ENCODE measurements at regions not wholly inside any gene's neighbourhood (a gene's known extent, or its start where the extent isn't known, plus 50 kb on each side); places are given as distances from the start of the nearest gene placed in this dataset.

DNA sequence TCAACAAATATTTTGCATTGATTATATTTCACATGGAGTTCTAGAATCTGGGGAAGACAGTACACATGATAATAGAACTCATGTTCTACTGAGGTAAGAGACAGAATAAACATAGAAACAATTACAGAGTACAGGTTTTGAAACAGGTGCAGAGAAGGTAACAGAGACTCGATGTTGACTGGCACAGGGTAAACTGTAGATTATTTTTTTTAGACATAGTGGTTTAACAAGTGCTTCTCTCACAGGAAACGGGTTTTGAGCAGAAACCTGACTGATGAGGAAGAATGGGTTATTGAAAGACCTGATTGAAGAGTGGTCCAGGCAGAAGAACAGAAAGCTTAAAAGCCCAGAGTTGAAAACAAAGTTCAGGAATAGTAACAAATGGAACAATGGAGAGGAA lies 1002.5 kb upstream of the FAM98A start:
- H3K9ac ChIP-seq (ENCODE audit: low read length in 2 of 2), result no peak overlapping the region
- no peaks in the 10 kb centered on the region for H3K4me1 ChIP-seq (ENCODE audit: control insufficient read depth, insufficient read depth, low read length)
- H3K27me3 ChIP-seq (ENCODE audit: control insufficient read depth in 1 of 2, insufficient read depth in 2 of 2, low read length in 2 of 2), result no peaks in the 10 kb centered on the region

DNA sequence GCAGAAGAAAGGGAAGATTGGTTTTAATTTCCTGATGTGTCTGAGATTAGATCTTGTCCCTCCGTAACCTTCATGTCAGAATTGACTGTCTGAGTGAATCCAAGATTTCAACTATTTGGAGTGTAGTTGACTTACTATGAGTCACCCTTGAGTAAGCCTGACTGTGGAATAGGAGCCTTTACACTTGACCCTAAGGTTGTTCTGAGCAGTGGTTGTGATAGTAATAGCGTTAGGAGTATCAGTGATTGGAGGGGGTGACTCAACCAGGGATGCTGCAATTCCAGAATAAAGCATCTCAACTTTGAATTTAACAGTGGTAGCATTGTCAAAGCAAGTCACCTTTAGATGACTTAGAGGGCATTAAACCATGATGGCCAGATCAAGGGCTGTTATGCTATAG lies 979.5 kb upstream of the FAM98A start:
- no peak overlapping the region for H3K27ac ChIP-seq (ENCODE audit: low read length)
- H3K9ac ChIP-seq (ENCODE audit: low read length in 2 of 2), result no peak overlapping the region
- H3K27me3 ChIP-seq (ENCODE audit: control insufficient read depth in 1 of 2, insufficient read depth in 2 of 2, low read length in 2 of 2), result no peaks in the 10 kb centered on the region
- no peak overlapping the region for H3K4me3 ChIP-seq (ENCODE audit: low read length in 2 of 2)
- no peaks in the 10 kb centered on the region for H3K36me3 ChIP-seq (ENCODE audit: control insufficient read depth in 2 of 2, insufficient read depth in 2 of 2, low read length in 2 of 2)
- H3K9me3 ChIP-seq (ENCODE audit: control insufficient read depth in 2 of 2, low read length in 2 of 2), result no peaks in the 10 kb centered on the region
- no peaks in the 10 kb centered on the region for H3K4me1 ChIP-seq (ENCODE audit: control insufficient read depth, insufficient read depth, low read length)

More for the DNA sequence above, 1002.5 kb upstream of the FAM98A start:
- H3K27ac ChIP-seq (ENCODE audit: low read length), result no peak overlapping the region
- no peaks in the 10 kb centered on the region for H3K36me3 ChIP-seq (ENCODE audit: control insufficient read depth in 2 of 2, insufficient read depth in 2 of 2, low read length in 2 of 2)
- no peaks in the 10 kb centered on the region for H3K9me3 ChIP-seq (ENCODE audit: control insufficient read depth in 2 of 2, low read length in 2 of 2)
- no peak overlapping the region for H3K4me3 ChIP-seq (ENCODE audit: low read length in 2 of 2)

- peaks cover 0 to 2% of the 10 kb centered on the region in 2 donors for H3K9me3 ChIP-seq (ENCODE audit: control insufficient read depth in 2 of 2, low read length in 2 of 2)
- no peaks in the 10 kb centered on the region for H3K36me3 ChIP-seq (ENCODE audit: control insufficient read depth in 2 of 2, insufficient read depth in 2 of 2, low read length in 2 of 2)
- no peaks in the 10 kb centered on the region for H3K27me3 ChIP-seq (ENCODE audit: control insufficient read depth in 1 of 2, insufficient read depth in 2 of 2, low read length in 2 of 2)
- H3K4me3 ChIP-seq (ENCODE audit: low read length in 2 of 2), result no peak overlapping the region
- no peak overlapping the region for H3K9ac ChIP-seq (ENCODE audit: low read length in 2 of 2)
- H3K4me1 ChIP-seq (ENCODE audit: control insufficient read depth, insufficient read depth, low read length), result no peaks in the 10 kb centered on the region
- no peak overlapping the region for H3K27ac ChIP-seq (ENCODE audit: low read length)
These were observed 971.3 kb upstream of the FAM98A start for GRCh38 chr2:34570266-34570872.

GRCh38 chr2:34567128-34567527 lies 968.0 kb upstream of the FAM98A start:
- Histone ChIP-seq H3K27ac (ENCODE audit: low read length) (no peak overlapping the region), H3K36me3 (ENCODE audit: control insufficient read depth in 2 of 2, insufficient read depth in 2 of 2, low read length in 2 of 2) (no peaks in the 10 kb centered on the region), H3K27me3 (ENCODE audit: control insufficient read depth in 1 of 2, insufficient read depth in 2 of 2, low read length in 2 of 2) (no peaks in the 10 kb centered on the region), H3K4me1 (ENCODE audit: control insufficient read depth, insufficient read depth, low read length) (no peaks in the 10 kb centered on the region), H3K9ac (ENCODE audit: low read length in 2 of 2) (no peak overlapping the region), H3K4me3 (ENCODE audit: low read length in 2 of 2) (no peak overlapping the region), H3K9me3 (ENCODE audit: control insufficient read depth in 2 of 2, low read length in 2 of 2) (peaks cover 0 to 2% of the 10 kb centered on the region in 2 donors)

GRCh38 chr2:34552337-34552736 lies 953.2 kb upstream of the FAM98A start:
- H3K9me3 ChIP-seq (ENCODE audit: control insufficient read depth in 2 of 2, low read length in 2 of 2), result peaks cover 0 to 2% of the 10 kb centered on the region in 2 donors
- no peak overlapping the region for H3K9ac ChIP-seq (ENCODE audit: low read length in 2 of 2)
- H3K36me3 ChIP-seq (ENCODE audit: control insufficient read depth in 2 of 2, insufficient read depth in 2 of 2, low read length in 2 of 2), result no peaks in the 10 kb centered on the region
- no peak overlapping the region for H3K27ac ChIP-seq (ENCODE audit: low read length)
- H3K4me3 ChIP-seq (ENCODE audit: low read length in 2 of 2), result no peak overlapping the region
- no peaks in the 10 kb centered on the region for H3K27me3 ChIP-seq (ENCODE audit: control insufficient read depth in 1 of 2, insufficient read depth in 2 of 2, low read length in 2 of 2)
- H3K4me1 ChIP-seq (ENCODE audit: control insufficient read depth, insufficient read depth, low read length), result no peaks in the 10 kb centered on the region

DNA sequence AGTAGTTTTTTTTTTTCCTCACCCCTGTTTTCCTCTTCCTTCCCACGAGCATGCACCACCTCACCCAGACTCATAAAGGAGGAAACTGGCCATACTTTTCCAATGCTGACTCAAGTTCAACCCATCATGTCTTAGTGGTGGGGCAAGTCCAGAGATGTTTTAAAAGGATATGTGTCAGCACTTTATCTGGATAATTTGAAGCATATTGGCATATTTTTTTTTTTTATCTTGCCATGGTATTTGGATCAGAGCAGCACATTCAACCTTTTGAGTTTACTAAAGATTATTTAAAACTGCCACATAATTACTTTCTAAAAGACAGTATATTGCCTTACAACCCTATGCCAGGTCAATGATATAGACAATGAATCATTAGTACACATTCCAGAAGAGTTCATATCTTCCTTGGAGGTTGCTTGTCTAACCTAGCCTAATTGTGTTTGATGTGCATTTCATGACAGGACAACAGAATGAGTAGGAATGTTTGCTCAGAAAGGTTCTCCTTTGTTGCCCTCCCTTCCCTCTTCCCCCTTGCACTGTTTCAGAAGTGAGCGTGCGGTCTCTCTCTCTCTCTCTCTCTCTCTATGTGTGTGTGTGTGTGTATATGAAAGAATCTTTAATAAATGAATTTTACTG lies 950.7 kb upstream of the FAM98A start:
- H3K4me1 ChIP-seq (ENCODE audit: control insufficient read depth, insufficient read depth, low read length), result no peaks in the 10 kb centered on the region
- no peak overlapping the region for H3K27ac ChIP-seq (ENCODE audit: low read length)
- no peak overlapping the region for H3K9ac ChIP-seq (ENCODE audit: low read length in 2 of 2)
- H3K4me3 ChIP-seq (ENCODE audit: low read length in 2 of 2), result no peak overlapping the region
- H3K27me3 ChIP-seq (ENCODE audit: control insufficient read depth in 1 of 2, insufficient read depth in 2 of 2, low read length in 2 of 2), result no peaks in the 10 kb centered on the region
- H3K36me3 ChIP-seq (ENCODE audit: control insufficient read depth in 2 of 2, insufficient read depth in 2 of 2, low read length in 2 of 2), result no peaks in the 10 kb centered on the region
- H3K9me3 ChIP-seq (ENCODE audit: control insufficient read depth in 2 of 2, low read length in 2 of 2), result peaks cover 0 to 2% of the 10 kb centered on the region in 2 donors

- H3K9me3 ChIP-seq (ENCODE audit: control insufficient read depth in 2 of 2, low read length in 2 of 2), result peaks cover 0 to 2% of the 10 kb centered on the region in 2 donors
- no peak overlapping the region for H3K4me3 ChIP-seq (ENCODE audit: low read length in 2 of 2)
- no peak overlapping the region for H3K9ac ChIP-seq (ENCODE audit: low read length in 2 of 2)
- no peaks in the 10 kb centered on the region for H3K27me3 ChIP-seq (ENCODE audit: control insufficient read depth in 1 of 2, insufficient read depth in 2 of 2, low read length in 2 of 2)
- H3K27ac ChIP-seq (ENCODE audit: low read length), result no peak overlapping the region
- no peaks in the 10 kb centered on the region for H3K4me1 ChIP-seq (ENCODE audit: control insufficient read depth, insufficient read depth, low read length)
- no peaks in the 10 kb centered on the region for H3K36me3 ChIP-seq (ENCODE audit: control insufficient read depth in 2 of 2, insufficient read depth in 2 of 2, low read length in 2 of 2)
These were observed 948.8 kb upstream of the FAM98A start for GRCh38 chr2:34547900-34548299.

DNA sequence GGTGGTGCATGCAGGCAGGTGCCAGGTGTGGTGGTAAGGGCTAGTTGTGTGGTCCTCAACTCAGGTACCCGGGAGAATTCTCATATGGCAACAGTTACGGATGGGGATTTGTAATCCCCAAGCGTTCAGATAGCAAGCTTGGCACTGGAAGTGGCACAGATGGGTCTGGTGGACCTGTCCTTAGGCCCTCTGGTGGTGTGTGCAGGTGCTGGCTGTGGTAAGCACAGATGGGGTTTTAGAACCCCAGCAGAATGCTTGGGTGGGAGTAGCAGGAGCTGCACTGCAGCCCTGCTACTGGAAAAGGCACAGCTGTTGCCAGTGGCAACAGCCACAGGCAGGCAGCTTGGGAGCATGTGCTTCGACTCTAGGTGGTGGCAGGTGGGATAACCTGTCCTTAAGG lies 948.2 kb upstream of the FAM98A start:
- Histone ChIP-seq H3K9me3 (ENCODE audit: control insufficient read depth in 2 of 2, low read length in 2 of 2) (peaks cover 0 to 2% of the 10 kb centered on the region in 2 donors), H3K27ac (ENCODE audit: low read length) (no peak overlapping the region), H3K4me1 (ENCODE audit: control insufficient read depth, insufficient read depth, low read length) (no peaks in the 10 kb centered on the region), H3K4me3 (ENCODE audit: low read length in 2 of 2) (no peak overlapping the region), H3K27me3 (ENCODE audit: control insufficient read depth in 1 of 2, insufficient read depth in 2 of 2, low read length in 2 of 2) (no peaks in the 10 kb centered on the region), H3K36me3 (ENCODE audit: control insufficient read depth in 2 of 2, insufficient read depth in 2 of 2, low read length in 2 of 2) (no peaks in the 10 kb centered on the region), H3K9ac (ENCODE audit: low read length in 2 of 2) (no peak overlapping the region)

DNA sequence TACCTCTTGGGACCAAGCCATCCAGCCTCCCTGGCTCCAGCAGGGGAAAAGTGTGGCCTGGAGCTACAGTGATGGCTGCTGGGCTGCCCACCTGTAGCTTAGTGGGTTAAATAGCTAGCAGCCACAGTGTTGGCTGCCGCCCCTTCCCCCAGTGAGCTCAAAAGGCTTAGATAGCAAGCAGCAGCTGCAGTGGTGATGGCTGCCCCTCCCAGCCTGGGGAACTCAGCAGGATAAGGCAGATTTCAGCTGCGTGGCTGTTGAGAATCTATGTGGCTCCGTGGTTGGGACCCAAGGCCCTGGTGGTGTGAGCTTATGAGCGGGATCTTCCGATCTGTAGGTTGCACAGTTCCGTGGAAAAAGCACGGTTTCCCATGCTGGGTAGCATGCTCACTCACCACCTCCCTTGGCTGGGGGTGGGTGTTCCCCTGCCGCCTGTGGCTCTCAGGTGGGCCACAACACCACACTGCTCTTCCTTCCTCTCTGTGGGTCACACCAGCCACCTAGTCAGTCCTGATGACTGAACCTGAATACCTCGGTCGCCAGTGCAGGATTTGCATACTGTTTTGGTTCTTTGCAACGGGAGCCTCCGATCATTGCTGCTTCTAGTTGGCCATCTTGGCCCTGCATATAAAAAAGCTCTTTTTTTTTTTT lies 946.5 kb upstream of the FAM98A start:
- H3K27me3 ChIP-seq (ENCODE audit: control insufficient read depth in 1 of 2, insufficient read depth in 2 of 2, low read length in 2 of 2), result no peaks in the 10 kb centered on the region
- H3K4me1 ChIP-seq (ENCODE audit: control insufficient read depth, insufficient read depth, low read length), result no peaks in the 10 kb centered on the region
- no peak overlapping the region for H3K4me3 ChIP-seq (ENCODE audit: low read length in 2 of 2)
- no peaks in the 10 kb centered on the region for H3K36me3 ChIP-seq (ENCODE audit: control insufficient read depth in 2 of 2, insufficient read depth in 2 of 2, low read length in 2 of 2)
- no peak overlapping the region for H3K27ac ChIP-seq (ENCODE audit: low read length)
- peaks cover 0 to 2% of the 10 kb centered on the region in 2 donors for H3K9me3 ChIP-seq (ENCODE audit: control insufficient read depth in 2 of 2, low read length in 2 of 2)
- H3K9ac ChIP-seq (ENCODE audit: low read length in 2 of 2), result no peak overlapping the region

DNA sequence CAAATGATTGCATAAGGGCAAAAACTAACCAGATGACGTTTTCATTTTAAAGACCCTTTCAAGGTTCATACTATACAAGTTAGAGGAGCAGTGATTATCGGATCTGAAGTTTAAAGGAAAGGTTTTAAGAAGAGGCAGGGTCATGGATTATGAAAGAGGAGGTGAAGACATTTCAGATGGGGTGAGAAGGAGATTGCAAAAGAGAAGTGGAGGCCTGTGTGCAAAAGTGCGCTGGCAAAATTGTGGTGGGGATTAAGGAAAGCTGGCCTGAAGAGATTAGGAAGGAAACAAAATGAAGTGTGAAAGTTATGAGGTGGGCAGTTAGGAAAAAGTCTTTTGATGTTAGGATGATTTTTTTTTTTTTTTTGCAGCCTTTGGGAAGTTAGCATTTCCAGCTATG lies 935.7 kb upstream of the FAM98A start:
- H3K4me1 ChIP-seq (ENCODE audit: control insufficient read depth, insufficient read depth, low read length), result no peaks in the 10 kb centered on the region
- H3K27ac ChIP-seq (ENCODE audit: low read length), result no peak overlapping the region
- no peaks in the 10 kb centered on the region for H3K36me3 ChIP-seq (ENCODE audit: control insufficient read depth in 2 of 2, insufficient read depth in 2 of 2, low read length in 2 of 2)
- no peaks in the 10 kb centered on the region for H3K27me3 ChIP-seq (ENCODE audit: control insufficient read depth in 1 of 2, insufficient read depth in 2 of 2, low read length in 2 of 2)
- no peak overlapping the region for H3K9ac ChIP-seq (ENCODE audit: low read length in 2 of 2)
- H3K9me3 ChIP-seq (ENCODE audit: control insufficient read depth in 2 of 2, low read length in 2 of 2), result no peaks in the 10 kb centered on the region
- H3K4me3 ChIP-seq (ENCODE audit: low read length in 2 of 2), result no peak overlapping the region

DNA sequence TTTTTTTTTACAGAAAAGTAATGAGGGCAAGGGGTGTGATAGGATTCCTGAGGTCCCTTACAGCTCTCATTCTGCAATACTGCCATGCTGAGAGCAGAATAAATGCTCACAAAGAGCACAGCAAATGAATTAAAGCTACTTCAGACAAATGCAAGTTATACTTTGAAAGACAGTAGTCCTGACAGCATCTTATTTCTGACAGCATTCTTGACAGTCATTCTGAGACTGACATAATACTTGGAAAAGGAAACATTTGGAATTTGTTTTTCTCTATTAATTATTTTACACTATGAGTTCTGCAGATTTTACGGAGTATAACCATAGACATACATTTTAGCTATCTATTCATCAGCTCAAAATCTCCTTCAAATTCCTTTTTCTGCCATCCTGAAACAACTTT lies 935.2 kb upstream of the FAM98A start:
- Histone ChIP-seq H3K36me3 (ENCODE audit: control insufficient read depth in 2 of 2, insufficient read depth in 2 of 2, low read length in 2 of 2) (no peaks in the 10 kb centered on the region), H3K4me1 (ENCODE audit: control insufficient read depth, insufficient read depth, low read length) (no peaks in the 10 kb centered on the region), H3K27ac (ENCODE audit: low read length) (no peak overlapping the region), H3K9ac (ENCODE audit: low read length in 2 of 2) (no peak overlapping the region), H3K9me3 (ENCODE audit: control insufficient read depth in 2 of 2, low read length in 2 of 2) (no peaks in the 10 kb centered on the region), H3K4me3 (ENCODE audit: low read length in 2 of 2) (no peak overlapping the region), H3K27me3 (ENCODE audit: control insufficient read depth in 1 of 2, insufficient read depth in 2 of 2, low read length in 2 of 2) (no peaks in the 10 kb centered on the region)
